Activated naive CD8-positive, alpha-beta T cell treated with anti-CD3 and anti-CD28 coated beads, Interleukin-2, amount 50 U/mL, for 24 hours (primary cell): ENCODE measurements at regions not wholly inside any gene's neighbourhood (a gene's known extent, or its start where the extent isn't known, plus 50 kb on each side); places are given as distances from the start of the nearest gene placed in this dataset.
"Not testable (repeated sequence)": the region's sequence is repeated elsewhere in the genome, so short reads cannot be mapped to it uniquely, and the experiment has no call there.

Source experiments
- ATAC-seq: fragments of 150-1000 bp; cut with Tn5 transposase; one replicate; pipeline ENCODE4 v1.10.0; 2021
- DNase-seq: peaks from one replicate; pipeline ENCODE4 v3.0.0; 2021
- H3K27ac Mint-ChIP-seq: one replicate; pipeline ENCODE4 v1.8.0; 2021; ENCODE audit warnings: mild to moderate bottlenecking, mixed read lengths
- H3K27me3 Mint-ChIP-seq: one replicate; pipeline ENCODE4 v1.8.0; 2021; ENCODE audit warnings: mixed read lengths
- H3K36me3 Mint-ChIP-seq: one replicate; pipeline ENCODE4 v1.8.0; 2021; ENCODE audit warnings: low read depth, mixed read lengths
- H3K4me1 Mint-ChIP-seq: one replicate; pipeline ENCODE4 v1.8.0; 2021; ENCODE audit warnings: mixed read lengths
- H3K4me3 Mint-ChIP-seq: one replicate; pipeline ENCODE4 v1.8.0; 2021; ENCODE audit warnings: mild to moderate bottlenecking, moderate library complexity, mixed read lengths
- H3K9me3 Mint-ChIP-seq: one replicate; pipeline ENCODE4 v1.8.0; 2021; ENCODE audit warnings: mixed read lengths

DNA sequence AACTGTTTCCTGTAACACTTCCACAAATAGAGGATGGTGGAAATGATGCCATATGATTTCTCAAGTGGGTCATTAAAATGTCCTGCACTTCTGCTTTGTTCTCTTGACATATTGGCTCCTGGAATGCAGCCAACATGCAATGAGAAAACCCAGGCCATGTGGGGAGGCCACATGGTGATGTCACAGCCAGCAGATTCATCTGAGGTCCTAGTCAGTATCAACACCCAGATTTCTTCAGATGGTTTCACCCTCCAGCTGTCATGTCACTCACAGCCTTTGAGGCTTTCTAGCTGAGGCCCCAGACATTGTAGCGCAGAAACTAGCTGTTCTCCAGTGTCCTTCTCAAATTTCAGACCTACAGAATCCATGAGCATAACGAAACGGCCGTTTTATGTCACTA, 102.3 kb upstream of the NUPR2 start:
- no peaks in the 10 kb centered on the region for H3K36me3 Mint-ChIP-seq
- H3K9me3 Mint-ChIP-seq = peaks cover 14% of the 10 kb centered on the region
- H3K27ac Mint-ChIP-seq = no peak overlapping the region
- H3K4me3 Mint-ChIP-seq = no peak overlapping the region
- ATAC-seq (no peak), DNase-seq (no peak)
- H3K4me1 Mint-ChIP-seq = no peaks in the 10 kb centered on the region
- no peaks in the 10 kb centered on the region for H3K27me3 Mint-ChIP-seq

DNA sequence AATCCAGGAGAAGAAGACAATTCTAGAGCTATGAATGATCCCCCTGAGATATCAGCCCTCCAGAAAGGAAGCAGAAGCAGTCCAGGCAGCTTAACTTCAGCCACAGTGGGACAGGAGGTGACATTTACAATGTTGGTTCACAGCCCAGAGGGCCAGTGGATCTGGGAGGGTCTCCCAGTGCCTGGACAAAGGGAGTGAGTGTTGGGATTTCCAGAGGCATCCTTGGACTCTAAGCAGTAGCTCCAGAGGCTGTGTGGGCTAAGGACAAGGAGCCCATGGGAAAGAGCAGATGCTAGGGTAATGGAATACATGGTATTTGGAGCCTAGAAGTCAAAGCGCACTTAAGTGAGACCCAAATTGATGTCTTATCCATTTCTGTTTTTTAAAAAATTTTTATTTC, 97.4 kb upstream of the NUPR2 start:
- no peaks in the 10 kb centered on the region for H3K4me1 Mint-ChIP-seq
- DNase-seq = no peak
- H3K36me3 Mint-ChIP-seq = no peaks in the 10 kb centered on the region
- H3K4me3 Mint-ChIP-seq = no peak overlapping the region
- no peak for ATAC-seq
- no peak overlapping the region for H3K27ac Mint-ChIP-seq
- peaks cover 18% of the 10 kb centered on the region for H3K9me3 Mint-ChIP-seq
- H3K27me3 Mint-ChIP-seq = no peaks in the 10 kb centered on the region

DNA sequence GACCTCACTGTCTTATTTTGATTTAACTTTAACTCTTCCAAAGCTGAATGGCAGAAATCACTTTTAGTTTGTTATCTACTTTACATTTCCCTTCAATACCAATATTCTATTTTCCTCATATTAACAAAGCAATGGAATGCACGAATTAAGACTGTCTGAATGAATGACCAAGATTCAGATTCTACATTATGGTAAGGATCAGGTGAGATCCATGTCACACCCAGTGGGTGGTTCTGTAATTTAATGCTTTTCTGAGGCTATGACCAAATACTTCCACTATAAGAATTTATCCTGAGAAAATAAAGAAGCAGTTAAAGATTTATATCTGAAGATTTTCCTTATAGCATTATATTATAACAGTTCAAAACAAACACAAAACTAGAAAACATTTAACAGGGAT, 90.2 kb upstream of the NUPR2 start:
- H3K27me3 Mint-ChIP-seq = no peaks in the 10 kb centered on the region
- H3K4me3 Mint-ChIP-seq = no peak overlapping the region
- no peaks in the 10 kb centered on the region for H3K36me3 Mint-ChIP-seq
- H3K27ac Mint-ChIP-seq = no peak overlapping the region
- ATAC-seq (no peak), DNase-seq (no peak)
- peaks cover 15% of the 10 kb centered on the region for H3K9me3 Mint-ChIP-seq
- H3K4me1 Mint-ChIP-seq = no peaks in the 10 kb centered on the region

DNA sequence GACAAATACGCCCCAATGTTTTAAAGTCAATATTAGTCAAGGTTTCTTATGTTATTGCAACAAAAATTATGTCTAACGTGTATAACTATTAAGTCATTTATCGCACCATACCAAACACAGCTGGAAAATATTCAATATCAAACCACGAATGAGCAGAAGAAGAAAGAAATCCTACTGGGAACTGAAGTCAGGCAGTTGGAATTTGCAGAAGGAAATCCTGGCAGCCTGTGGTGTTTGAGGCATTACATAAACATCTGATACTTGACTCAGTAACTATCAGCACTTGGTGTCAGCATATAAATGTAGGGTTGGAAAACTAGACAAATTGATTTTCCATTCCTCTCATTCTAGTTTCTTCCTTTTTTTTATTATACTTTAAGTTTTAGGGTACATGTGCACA, 83.4 kb upstream of the NUPR2 start:
- peaks cover 16% of the 10 kb centered on the region for H3K9me3 Mint-ChIP-seq

DNA sequence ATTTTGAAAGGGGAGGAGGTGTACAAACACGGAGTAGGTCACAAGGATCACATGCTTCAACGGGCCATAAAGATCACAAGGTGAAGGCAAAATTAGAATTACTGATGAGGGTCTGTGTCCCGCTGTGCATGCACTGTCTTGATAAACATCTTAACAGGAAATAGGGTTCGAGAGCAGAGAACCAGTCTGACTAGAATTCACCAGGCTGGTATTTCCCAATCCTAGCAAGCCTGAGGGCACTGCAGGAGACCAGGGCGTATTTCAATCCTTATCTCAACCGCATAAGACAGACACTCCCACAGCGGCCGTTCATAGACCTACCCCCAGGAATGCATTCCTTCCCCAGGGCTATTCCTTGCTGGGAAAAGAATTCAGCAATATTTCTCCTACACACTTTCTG, 80.0 kb upstream of the NUPR2 start:
- not testable (repeated sequence) for H3K27me3 Mint-ChIP-seq, H3K9me3 Mint-ChIP-seq, H3K36me3 Mint-ChIP-seq, H3K4me3 Mint-ChIP-seq, H3K4me1 Mint-ChIP-seq, DNase-seq, H3K27ac Mint-ChIP-seq, ATAC-seq

More for the DNA sequence above, 83.4 kb upstream of the NUPR2 start:
- ATAC-seq = no peak
- Mint-ChIP-seq H3K4me1 (no peaks in the 10 kb centered on the region), H3K4me3 (no peak overlapping the region), H3K27ac (no peak overlapping the region), H3K36me3 (no peaks in the 10 kb centered on the region), H3K27me3 (no peaks in the 10 kb centered on the region)
- DNase-seq = no peak

DNA sequence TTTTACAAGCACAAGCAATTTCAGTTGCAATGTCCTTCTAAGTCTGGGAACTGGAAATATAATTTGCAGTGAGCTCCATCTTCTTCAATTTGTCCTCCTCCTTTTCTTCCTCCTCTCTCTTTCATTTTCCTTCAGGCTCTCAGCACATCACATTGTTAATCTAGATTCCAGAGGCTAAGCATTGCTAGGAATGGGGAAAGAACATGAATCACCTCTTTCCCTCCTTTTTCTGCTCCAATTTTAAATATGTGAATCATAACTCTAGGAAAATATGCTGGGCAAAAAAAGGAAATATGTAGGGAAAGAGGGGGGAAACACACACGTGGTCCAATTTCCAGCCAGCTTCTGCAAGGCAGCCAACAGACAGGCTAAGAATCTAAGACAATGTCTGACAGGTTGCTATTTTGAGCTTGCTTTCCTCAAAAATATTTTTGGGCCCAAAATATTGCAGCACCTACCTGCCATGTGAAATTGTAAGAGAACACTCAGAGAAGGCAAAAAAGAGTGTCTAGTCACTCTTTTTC, 72.7 kb upstream of the NUPR2 start:
- no peak overlapping the region for H3K27ac Mint-ChIP-seq
- DNase-seq (no peak), ATAC-seq (no peak)
- no peak overlapping the region for H3K4me3 Mint-ChIP-seq
- H3K4me1 Mint-ChIP-seq = no peaks in the 10 kb centered on the region
- H3K27me3 Mint-ChIP-seq = no peaks in the 10 kb centered on the region
- H3K36me3 Mint-ChIP-seq = no peaks in the 10 kb centered on the region
- H3K9me3 Mint-ChIP-seq = no peaks in the 10 kb centered on the region

DNA sequence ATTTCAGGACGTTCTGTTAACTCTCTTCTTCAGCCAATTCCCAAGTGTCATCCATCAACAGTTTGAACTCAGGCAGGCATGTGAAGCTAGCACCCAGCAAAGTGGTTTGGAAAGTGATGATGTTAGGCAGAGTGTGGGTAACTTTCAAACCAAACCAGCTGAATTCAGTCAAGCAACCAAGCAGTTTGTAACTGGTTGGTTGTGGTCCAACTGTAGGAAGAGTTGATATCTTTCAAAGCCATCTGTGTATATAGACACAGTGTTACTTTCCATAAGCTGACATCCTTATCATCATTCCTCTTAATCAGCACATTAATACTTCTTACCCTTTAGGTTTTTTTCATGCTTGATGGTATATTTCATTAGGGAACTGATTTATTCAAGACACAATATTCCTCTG, 72.2 kb upstream of the NUPR2 start:
- Mint-ChIP-seq H3K4me3 (no peak overlapping the region), H3K9me3 (no peaks in the 10 kb centered on the region), H3K4me1 (no peaks in the 10 kb centered on the region), H3K27ac (no peak overlapping the region), H3K27me3 (no peaks in the 10 kb centered on the region), H3K36me3 (no peaks in the 10 kb centered on the region)
- DNase-seq = no peak
- ATAC-seq = no peak

DNA sequence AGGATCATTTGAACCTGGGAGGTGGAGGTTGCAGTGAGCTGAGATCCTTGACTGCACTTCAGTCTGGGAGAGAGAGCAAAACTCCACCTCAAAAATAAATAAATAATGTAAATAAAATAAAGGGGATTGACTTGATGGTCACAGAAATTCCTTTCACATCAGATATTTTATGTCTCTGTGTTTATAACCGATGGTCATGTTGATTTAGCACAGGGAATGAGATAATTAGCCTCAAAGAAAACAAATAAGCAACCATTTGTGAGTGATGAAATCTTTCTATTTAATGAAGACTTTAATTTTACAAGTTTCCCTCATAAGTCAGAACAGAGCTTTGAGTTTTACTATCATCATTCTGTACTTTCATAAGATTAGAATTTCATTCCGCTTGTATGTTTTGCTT, 64.8 kb upstream of the NUPR2 start:
- H3K9me3 Mint-ChIP-seq = no peaks in the 10 kb centered on the region
- no peaks in the 10 kb centered on the region for H3K27me3 Mint-ChIP-seq
- no peaks in the 10 kb centered on the region for H3K36me3 Mint-ChIP-seq
- ATAC-seq (no peak), DNase-seq (no peak)
- no peak overlapping the region for H3K4me3 Mint-ChIP-seq
- peaks cover 2% of the 10 kb centered on the region for H3K4me1 Mint-ChIP-seq
- no peak overlapping the region for H3K27ac Mint-ChIP-seq

DNA sequence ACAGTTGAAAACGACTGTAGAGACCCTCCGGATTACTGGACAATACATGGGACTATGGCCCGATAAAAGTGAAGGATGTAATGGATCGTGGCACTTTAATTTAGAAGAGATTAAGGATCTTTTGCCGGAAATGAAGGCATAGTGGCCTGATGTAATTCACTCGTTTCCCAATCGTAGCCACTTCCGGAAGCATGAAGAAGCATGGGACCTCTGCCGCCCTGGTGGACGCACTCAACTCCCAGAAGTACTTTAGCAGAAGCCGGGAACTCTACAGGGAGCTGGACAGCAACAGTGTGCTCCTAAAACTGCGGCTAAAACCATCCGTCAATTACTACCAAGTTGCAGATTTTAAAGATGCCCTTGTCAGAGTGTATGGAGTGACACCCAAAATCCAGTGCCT, 59.6 kb upstream of the NUPR2 start:
- no peak for DNase-seq
- Mint-ChIP-seq H3K4me1 (no peaks in the 10 kb centered on the region), H3K27ac (no peak overlapping the region), H3K27me3 (peaks cover 16% of the 10 kb centered on the region), H3K4me3 (no peak overlapping the region), H3K9me3 (no peaks in the 10 kb centered on the region), H3K36me3 (peaks cover 2% of the 10 kb centered on the region)
- no peak for ATAC-seq

DNA sequence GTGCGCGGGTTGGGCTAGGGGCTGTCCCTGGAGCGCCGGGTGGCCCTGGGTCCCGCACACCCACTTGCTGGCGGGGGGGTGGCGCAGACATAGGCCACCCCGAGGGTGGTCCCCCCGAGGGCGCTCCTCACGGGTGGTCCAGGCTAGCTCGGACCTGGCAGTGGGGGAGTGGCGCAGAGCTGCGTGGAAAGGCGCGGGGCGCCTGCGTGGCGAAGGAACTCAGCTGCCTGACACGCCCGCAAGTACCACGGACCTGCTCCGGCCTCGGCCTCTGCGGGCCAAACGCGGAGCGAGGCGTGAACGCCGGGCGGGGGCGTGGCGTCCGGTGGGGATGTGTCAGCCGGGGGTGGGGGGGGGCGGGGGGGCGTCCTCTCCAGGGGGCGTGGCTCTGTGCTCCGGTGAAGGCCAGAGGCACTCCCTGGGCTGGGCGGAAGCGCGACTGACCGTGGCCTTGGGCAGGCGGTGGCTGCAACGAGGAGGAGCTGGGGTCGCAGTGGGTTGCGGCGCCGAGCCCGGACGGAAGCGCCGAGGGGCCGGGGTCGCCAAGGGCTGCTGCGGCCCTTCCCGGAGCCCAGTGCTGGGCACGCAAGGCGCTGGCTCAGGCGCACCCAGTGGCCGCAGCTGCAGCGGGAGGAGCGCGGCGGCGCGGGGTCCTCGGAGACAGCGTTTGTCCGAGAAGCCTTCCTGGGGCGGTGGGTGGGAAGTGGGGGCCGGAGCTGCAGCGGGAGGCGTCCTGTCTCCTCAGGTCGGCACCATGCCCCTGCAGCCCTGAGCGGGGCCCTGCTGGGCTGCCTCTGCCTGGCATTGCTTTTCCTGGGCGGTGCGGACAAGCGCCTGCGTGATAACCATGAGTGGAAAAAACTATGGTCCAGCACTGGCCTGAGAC, 58.9 kb upstream of the NUPR2 start:
- DNase-seq (no peak), ATAC-seq (no peak)
- Mint-ChIP-seq H3K36me3 (peaks cover 2% of the 10 kb centered on the region), H3K4me3 (no peak overlapping the region), H3K4me1 (no peaks in the 10 kb centered on the region), H3K9me3 (no peaks in the 10 kb centered on the region), H3K27me3 (peaks cover 16% of the 10 kb centered on the region), H3K27ac (no peak overlapping the region)

DNA sequence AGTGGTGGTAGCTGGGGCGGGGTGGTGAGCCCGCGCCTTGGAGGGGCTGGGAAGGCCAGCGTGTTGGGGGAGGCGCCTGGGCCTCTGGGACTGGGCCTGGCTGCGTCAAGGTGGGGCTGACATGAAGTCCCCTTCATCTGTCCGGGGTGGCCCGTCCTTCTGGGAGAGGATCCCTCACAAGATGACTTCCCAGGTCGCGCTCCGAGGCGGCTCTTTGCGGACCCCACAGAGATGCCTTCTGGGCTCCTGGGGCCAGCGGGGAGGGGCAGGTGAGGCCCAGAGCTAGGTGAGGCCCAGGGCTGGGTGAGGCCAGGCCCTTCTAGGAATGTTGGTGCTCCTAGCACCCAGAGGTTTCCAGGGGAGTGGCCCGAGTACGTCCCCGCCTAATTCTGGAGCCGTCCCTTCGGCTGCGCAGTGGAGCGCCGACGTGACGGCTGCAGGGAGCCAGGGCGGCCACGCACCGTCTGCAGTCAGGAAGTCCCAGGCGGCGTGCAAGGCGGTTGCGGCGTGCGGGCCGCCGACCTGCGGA, 58.2 kb upstream of the NUPR2 start:
- no peaks in the 10 kb centered on the region for H3K4me1 Mint-ChIP-seq
- peaks cover 16% of the 10 kb centered on the region for H3K27me3 Mint-ChIP-seq
- DNase-seq (no peak), ATAC-seq (no peak)
- no peaks in the 10 kb centered on the region for H3K9me3 Mint-ChIP-seq
- peaks cover 2% of the 10 kb centered on the region for H3K36me3 Mint-ChIP-seq
- H3K27ac Mint-ChIP-seq = no peak overlapping the region
- no peak overlapping the region for H3K4me3 Mint-ChIP-seq
